HCT116 (cell line): ENCODE measurements at regions not wholly inside any gene's neighbourhood (a gene's known extent, or its start where the extent isn't known, plus 50 kb on each side); places are given as distances from the start of the nearest gene placed in this dataset.
"Not testable (repeated sequence)": the region's sequence is repeated elsewhere in the genome, so short reads cannot be mapped to it uniquely, and the experiment has no call there.

Source experiments
- ATAC-seq: fragments of 200-7000 bp; cut with Tn5 transposase; 2 replicates; pipeline ENCODE4 v1.9.1; 2020; ENCODE audit warnings: mild to moderate bottlenecking, moderate library complexity
- BruUV-seq: library from RNA; stranded (reverse); fragments of 400-500 nt; replicated peaks from 2 replicates; lab custom pipeline; 2021; lab: Mats Ljungman, UMichigan
- CTCF ChIA-PET: fragments of 300-600 bp; sonication (Branson Sonifier 250); formaldehyde crosslinking; loops from one replicate; lab custom pipeline; 2021; ENCODE audit warnings: antibody characterized with exemption; lab: Charles Lee
- POLR2A ChIA-PET: fragments of 300-600, 350-600 bp; sonication (Branson Sonifier 250); formaldehyde crosslinking; loops from one replicate; lab custom pipeline; 2021; ENCODE audit warnings: antibody characterized with exemption; lab: Charles Lee
- RAD21 ChIA-PET, 2 experiments: fragments of 300-600 bp; sonication (Branson Sonifier 250); formaldehyde crosslinking; loops; one replicate each; lab custom pipeline; 2023; ENCODE audit warnings: low total read pairs in 2 of 2; ENCODE audit not compliant: uncharacterized antibody in 2 of 2, unreplicated experiment in 2 of 2, low non-redundant PET in 1 of 2; lab: Charles Lee
- DNase-seq: peaks from one replicate; pipeline ENCODE4 v3.0.0-alpha.2; 2010; ENCODE audit warnings: low read depth, low spot score
- H2AFZ ChIP-seq: fragments of 200-600 bp; shearing (Covaris generic), sonication (generic); 2 replicates; pipeline ENCODE4 v1.6.1; 2017; ENCODE audit warnings: low read depth, mixed run types, mixed read lengths, antibody characterized with exemption, low read length; ENCODE audit not compliant: poor library complexity, severe bottlenecking
- H3K27ac ChIP-seq: 2 replicates; pipeline ENCODE4 v1.5.1; 2012; ENCODE audit warnings: low read depth, low read length
- H3K27me3 ChIP-seq: fragments of 200-600 bp; sonication (generic); 2 replicates; pipeline ENCODE4 v1.6.1; 2016; ENCODE audit warnings: mixed run types, low read length, mixed read lengths; ENCODE audit not compliant: insufficient read depth
- H3K36me3 ChIP-seq, 2 experiments: fragments of 200-500 bp in 1 of 2; fragments of 200-600 bp in 1 of 2; sonication (Bioruptor generic) in 1 of 2; sonication (generic) in 1 of 2; 2 replicates each; pipeline versions ENCODE4 v1.5.1 to v1.6.1; 2014 to 2016; ENCODE audit warnings: low read length in 2 of 2, inconsistent platforms in 1 of 2, mixed read lengths in 1 of 2, mixed run types in 1 of 2; ENCODE audit not compliant: insufficient read depth in 2 of 2, control insufficient read depth in 1 of 2
- H3K4me1 ChIP-seq, 2 experiments: fragments of 200-600 bp in 1 of 2; sonication (generic) in 1 of 2; 2 replicates each; pipeline versions ENCODE4 v1.5.1 to v1.6.1; 2012 to 2017; ENCODE audit warnings: low read length in 2 of 2, inconsistent platforms in 1 of 2, mild to moderate bottlenecking in 1 of 2, mixed read lengths in 1 of 2, mixed run types in 1 of 2, moderate library complexity in 1 of 2; ENCODE audit not compliant: insufficient read depth in 2 of 2, control insufficient read depth in 1 of 2
- H3K4me2 ChIP-seq: fragments of 200-600 bp; sonication (generic); 2 replicates; pipeline ENCODE4 v1.6.1; 2017; ENCODE audit warnings: mixed run types, low read length, mixed read lengths
- H3K4me3 ChIP-seq, 2 experiments: fragments of 200-600 bp in 1 of 2; sonication (generic) in 1 of 2; replicated peaks in 1 of 2; 2 replicates each; pipeline ENCODE4 v1.5.1; 2011 to 2016; ENCODE audit warnings: low read length in 2 of 2, control low read depth in 1 of 2, low read depth in 1 of 2, mild to moderate bottlenecking in 1 of 2, mixed read lengths in 1 of 2, mixed run types in 1 of 2
- H3K79me2 ChIP-seq: fragments of 200-600 bp; sonication (generic); 2 replicates; pipeline ENCODE4 v1.6.1; 2017; ENCODE audit warnings: mild to moderate bottlenecking, mixed run types, low read length, moderate library complexity, mixed read lengths; ENCODE audit not compliant: insufficient read depth
- H3K9ac ChIP-seq: fragments of 200-600 bp; sonication (generic); 2 replicates; pipeline ENCODE4 v1.6.1; 2016; ENCODE audit warnings: low read length, mixed read lengths
- H3K9me2 ChIP-seq: fragments of 200-600 bp; sonication (generic), shearing (Covaris generic); 2 replicates; pipeline ENCODE4 v1.6.1; 2017; ENCODE audit warnings: mixed run types, mild to moderate bottlenecking, moderate library complexity; ENCODE audit not compliant: insufficient read depth
- H3K9me3 ChIP-seq, 2 experiments: fragments of 200-500 bp in 1 of 2; fragments of 200-600 bp in 1 of 2; sonication (Bioruptor generic) in 1 of 2; sonication (generic) in 1 of 2; 2 replicates each; pipeline ENCODE4 v1.6.1; 2014 to 2017; ENCODE audit warnings: low read length in 2 of 2, mixed read lengths in 2 of 2, inconsistent platforms in 1 of 2, low read depth in 1 of 2, mild to moderate bottlenecking in 1 of 2, mixed run types in 1 of 2, moderate library complexity in 1 of 2; ENCODE audit not compliant: control insufficient read depth in 1 of 2, insufficient read depth in 1 of 2
- H4K20me1 ChIP-seq: fragments of 200-600 bp; sonication (generic), shearing (Covaris generic); 2 replicates; pipeline ENCODE4 v1.6.1; 2017; ENCODE audit warnings: mixed run types, mild to moderate bottlenecking, moderate library complexity; ENCODE audit not compliant: insufficient read depth
- CBX3 ChIP-seq: IDR thresholded peaks from 2 replicates; pipeline ENCODE4 v1.6.1; 2012; ENCODE audit warnings: low read depth
- CEBPB ChIP-seq: IDR thresholded peaks from 2 replicates; pipeline ENCODE4 v1.6.1; 2012; ENCODE audit warnings: low read depth
- EGR1 ChIP-seq: IDR thresholded peaks from 2 replicates; pipeline ENCODE4 v1.6.1; 2012; ENCODE audit warnings: low read depth
- ELF1 ChIP-seq: IDR thresholded peaks from 2 replicates; pipeline ENCODE4 v1.6.1; 2012; ENCODE audit warnings: low read depth, borderline replicate concordance
- EZH2 ChIP-seq: fragments of 200-600 bp; sonication (generic); IDR thresholded peaks from 2 replicates; pipeline ENCODE4 v1.6.1; 2017; ENCODE audit warnings: antibody characterized with exemption, mixed run types
- FOSL1 ChIP-seq: IDR thresholded peaks from 2 replicates; pipeline ENCODE4 v1.6.1; 2012; ENCODE audit warnings: low read depth
- JUND ChIP-seq: IDR thresholded peaks from 2 replicates; pipeline ENCODE4 v1.6.1; 2012
- POLR2A ChIP-seq: IDR thresholded peaks from 2 replicates; pipeline ENCODE4 v1.7.0; 2011; ENCODE audit warnings: borderline replicate concordance; ENCODE audit not compliant: insufficient read depth, insufficient read length; ENCODE audit errors: extremely low read depth
- POLR2AphosphoS5 ChIP-seq: IDR thresholded peaks from 2 replicates; pipeline ENCODE4 v1.6.1; 2011; ENCODE audit warnings: mild to moderate bottlenecking, low read depth, low read length, moderate library complexity
- RAD21 ChIP-seq: IDR thresholded peaks from 2 replicates; pipeline ENCODE4 v1.6.1; 2012; ENCODE audit warnings: low read depth, mild to moderate bottlenecking
- SIN3A ChIP-seq: IDR thresholded peaks from 2 replicates; pipeline ENCODE4 v1.6.1; 2012; ENCODE audit warnings: low read depth
- SP1 ChIP-seq: IDR thresholded peaks from 2 replicates; pipeline ENCODE4 v1.6.1; 2012; ENCODE audit warnings: low read depth
- SRF ChIP-seq: IDR thresholded peaks from 2 replicates; pipeline ENCODE4 v1.6.1; 2012; ENCODE audit warnings: low read depth
- TCF7L2 ChIP-seq: IDR thresholded peaks from 2 replicates; pipeline ENCODE4 v1.7.0; 2011; ENCODE audit warnings: borderline replicate concordance, inconsistent platforms; ENCODE audit not compliant: insufficient read depth, insufficient read length; ENCODE audit errors: extremely low read depth
- YY1 ChIP-seq: IDR thresholded peaks from 2 replicates; pipeline ENCODE4 v1.6.1; 2011; ENCODE audit warnings: low read length, low read depth, moderate library complexity, mild to moderate bottlenecking; ENCODE audit not compliant: insufficient replicate concordance; ENCODE audit errors: extremely low read depth
- ZFX ChIP-seq: fragments of 450-650 bp; IDR thresholded peaks from 2 replicates; pipeline ENCODE4 v1.6.1; 2017
- ZNF274 ChIP-seq: fragments of 200-500 bp; sonication (Bioruptor generic); IDR thresholded peaks from 2 replicates; pipeline ENCODE4 v1.6.1; 2014; ENCODE audit warnings: mild to moderate bottlenecking, low read depth, low read length, inconsistent platforms
- intact Hi-C: fragments of 100-400 bp; cut with micrococcal nuclease; formaldehyde crosslinking; loops from 2 replicates; pipeline ENCODE4 v1.10.0; 2022
- TF ChIP-seq, protein P1 (sequence below): IDR thresholded peaks from 2 replicates; pipeline ENCODE4 v1.6.1; 2012
- TF ChIP-seq, protein P2 (sequence below): IDR thresholded peaks from 2 replicates; pipeline ENCODE4 v1.6.1; 2012; ENCODE audit warnings: low read depth

DNA sequence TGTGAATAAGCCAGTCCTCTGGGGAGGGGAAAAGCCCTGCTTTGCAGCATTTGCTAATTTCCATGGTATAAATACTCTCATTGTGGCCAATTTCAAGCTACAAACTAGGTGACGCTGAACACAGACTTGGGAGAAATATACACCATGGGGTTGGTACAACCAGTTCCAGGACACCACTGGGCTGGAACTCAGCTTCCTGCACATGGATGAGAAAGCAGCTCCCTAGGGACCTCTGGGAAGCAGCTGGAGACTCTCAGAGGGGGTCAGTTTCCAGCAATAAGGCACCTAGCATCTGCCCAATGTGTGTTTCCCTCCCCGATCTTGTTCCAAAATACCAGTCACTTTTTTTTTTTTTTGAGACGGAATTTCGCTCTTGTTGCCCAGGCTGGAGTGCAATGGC, 56.8 kb upstream of the WDR11 start (continued):
- TF ChIP-seq SRF (no peak), ELF1 (no peak), ZFX (no peak)

DNA sequence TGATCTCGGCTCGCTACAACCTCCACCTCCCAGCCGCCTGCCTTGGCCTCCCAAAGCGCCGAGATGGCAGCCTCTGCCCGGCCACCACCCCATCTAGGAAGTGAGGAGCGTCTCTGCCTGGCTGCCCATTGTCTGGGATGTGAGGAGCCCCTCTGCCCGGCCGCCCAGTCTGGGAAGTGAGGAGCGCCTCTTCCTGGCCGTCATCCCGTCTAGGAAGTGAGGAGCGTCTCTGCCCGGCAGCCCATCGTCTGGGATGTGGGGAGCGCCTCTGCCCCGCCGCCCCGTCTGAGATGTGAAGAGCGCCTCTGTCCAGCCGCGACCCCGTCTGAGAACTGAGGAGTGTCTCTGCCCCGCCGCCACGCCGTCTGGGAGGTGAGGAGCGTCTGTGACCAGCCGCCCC, 52.9 kb upstream of the WDR11 start:
- H3K9me2 ChIP-seq, ATAC-seq, POLR2A ChIA-PET, H3K36me3 ChIP-seq, H3K4me2 ChIP-seq, H3K4me1 ChIP-seq, H3K79me2 ChIP-seq, H3K9ac ChIP-seq, DNase-seq, RAD21 ChIA-PET, H2AFZ ChIP-seq, H3K9me3 ChIP-seq, intact Hi-C loops, H4K20me1 ChIP-seq, CTCF ChIA-PET, H3K27ac ChIP-seq, H3K4me3 ChIP-seq, BruUV-seq: not testable (repeated sequence)
- peaks cover 43% of the 10 kb centered on the region for H3K27me3 ChIP-seq

DNA sequence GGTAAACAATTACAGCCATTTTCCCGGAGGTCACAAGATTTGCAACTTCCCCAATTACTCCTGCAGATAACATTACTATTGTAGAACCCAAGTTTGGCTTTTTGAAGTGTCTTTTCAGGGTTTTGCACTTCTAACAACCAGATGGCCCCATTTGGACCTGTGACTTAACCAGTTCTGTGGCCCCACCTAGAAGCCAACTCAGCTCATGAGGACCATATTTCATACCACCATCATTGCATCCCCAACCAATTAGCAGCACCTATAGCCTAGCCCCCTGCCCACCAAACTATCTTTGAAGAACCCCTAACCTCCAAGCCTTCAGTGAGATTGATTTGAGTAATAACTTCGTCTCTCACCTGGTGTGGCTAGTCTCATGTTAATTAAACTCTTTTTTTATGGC, 51.3 kb upstream of the WDR11 start:
- Histone ChIP-seq H2AFZ (no peak overlapping the region), H3K4me1 (no peaks in the 10 kb centered on the region), H3K27ac (no peak overlapping the region), H3K79me2 (no peaks in the 10 kb centered on the region), H3K4me2 (no peak overlapping the region), H4K20me1 (no peaks in the 10 kb centered on the region), H3K36me3 (no peaks in the 10 kb centered on the region), H3K9me3 (no peaks in the 10 kb centered on the region), H3K27me3 (peaks cover 50% of the 10 kb centered on the region), H3K9me2 (no peaks in the 10 kb centered on the region), H3K4me3 (no peak overlapping the region), H3K9ac (no peak overlapping the region)
- intact Hi-C loops = no loop called here
- DNase-seq (no peak), ATAC-seq (no peak)
- POLR2A ChIA-PET = no interaction called here
- no TSS peak for BruUV-seq
- CTCF ChIA-PET = no interaction called here
- no peak for TF ChIP-seq FOSL1
- TF ChIP-seq SIN3A = no peak
- no peak for TF ChIP-seq ZNF274
- TF ChIP-seq SRF = no peak
- no peak for TF ChIP-seq ELF1
- TF ChIP-seq ZFX = no peak
- no peak for TF ChIP-seq JUND
- TF ChIP-seq SP1 = no peak
- TF ChIP-seq EGR1 = no peak
- TF ChIP-seq, protein P1, sequence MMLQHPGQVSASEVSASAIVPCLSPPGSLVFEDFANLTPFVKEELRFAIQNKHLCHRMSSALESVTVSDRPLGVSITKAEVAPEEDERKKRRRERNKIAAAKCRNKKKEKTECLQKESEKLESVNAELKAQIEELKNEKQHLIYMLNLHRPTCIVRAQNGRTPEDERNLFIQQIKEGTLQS = no peak
- TF ChIP-seq POLR2AphosphoS5 = no peak
- TF ChIP-seq CBX3 = no peak
- no peak for TF ChIP-seq RAD21
- TF ChIP-seq YY1 = no peak
- TF ChIP-seq, protein P2, sequence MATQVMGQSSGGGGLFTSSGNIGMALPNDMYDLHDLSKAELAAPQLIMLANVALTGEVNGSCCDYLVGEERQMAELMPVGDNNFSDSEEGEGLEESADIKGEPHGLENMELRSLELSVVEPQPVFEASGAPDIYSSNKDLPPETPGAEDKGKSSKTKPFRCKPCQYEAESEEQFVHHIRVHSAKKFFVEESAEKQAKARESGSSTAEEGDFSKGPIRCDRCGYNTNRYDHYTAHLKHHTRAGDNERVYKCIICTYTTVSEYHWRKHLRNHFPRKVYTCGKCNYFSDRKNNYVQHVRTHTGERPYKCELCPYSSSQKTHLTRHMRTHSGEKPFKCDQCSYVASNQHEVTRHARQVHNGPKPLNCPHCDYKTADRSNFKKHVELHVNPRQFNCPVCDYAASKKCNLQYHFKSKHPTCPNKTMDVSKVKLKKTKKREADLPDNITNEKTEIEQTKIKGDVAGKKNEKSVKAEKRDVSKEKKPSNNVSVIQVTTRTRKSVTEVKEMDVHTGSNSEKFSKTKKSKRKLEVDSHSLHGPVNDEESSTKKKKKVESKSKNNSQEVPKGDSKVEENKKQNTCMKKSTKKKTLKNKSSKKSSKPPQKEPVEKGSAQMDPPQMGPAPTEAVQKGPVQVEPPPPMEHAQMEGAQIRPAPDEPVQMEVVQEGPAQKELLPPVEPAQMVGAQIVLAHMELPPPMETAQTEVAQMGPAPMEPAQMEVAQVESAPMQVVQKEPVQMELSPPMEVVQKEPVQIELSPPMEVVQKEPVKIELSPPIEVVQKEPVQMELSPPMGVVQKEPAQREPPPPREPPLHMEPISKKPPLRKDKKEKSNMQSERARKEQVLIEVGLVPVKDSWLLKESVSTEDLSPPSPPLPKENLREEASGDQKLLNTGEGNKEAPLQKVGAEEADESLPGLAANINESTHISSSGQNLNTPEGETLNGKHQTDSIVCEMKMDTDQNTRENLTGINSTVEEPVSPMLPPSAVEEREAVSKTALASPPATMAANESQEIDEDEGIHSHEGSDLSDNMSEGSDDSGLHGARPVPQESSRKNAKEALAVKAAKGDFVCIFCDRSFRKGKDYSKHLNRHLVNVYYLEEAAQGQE = no peak
- no peak for TF ChIP-seq EZH2
- TF ChIP-seq CEBPB = no peak
- TF ChIP-seq POLR2A = no peak
- no peak for TF ChIP-seq TCF7L2
- RAD21 ChIA-PET = no interaction called here
